ENCODE measurements at regions not wholly inside any gene's neighbourhood (a gene's known extent, or its start where the extent isn't known, plus 50 kb on each side); places are given as distances from the start of the nearest gene placed in this dataset.

DNA sequence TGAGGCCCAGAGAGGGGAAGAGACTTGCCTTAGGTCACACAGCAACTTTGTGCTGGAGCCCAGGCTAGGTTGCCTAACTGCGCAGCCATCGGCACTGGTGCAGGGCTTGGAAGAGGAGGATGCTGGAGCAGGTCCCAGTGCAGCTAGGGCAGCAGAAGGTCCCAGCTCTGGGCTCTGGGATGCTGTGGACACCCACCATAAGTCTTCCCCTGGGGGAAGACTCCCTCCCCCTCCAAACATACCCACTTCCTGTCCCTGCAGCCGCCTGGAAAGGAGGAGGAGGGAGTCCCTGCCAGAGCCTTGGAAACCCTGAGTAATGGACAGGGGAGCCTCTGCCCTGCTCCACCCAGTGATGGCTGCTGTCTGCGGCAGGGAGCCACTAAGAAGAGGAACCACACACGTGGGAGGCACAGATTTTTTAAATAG lies 93.6 kb downstream of the NCR2 start:
- peak; percentile 11 for DNase-seq (ENCODE audit: low spot score)

DNA sequence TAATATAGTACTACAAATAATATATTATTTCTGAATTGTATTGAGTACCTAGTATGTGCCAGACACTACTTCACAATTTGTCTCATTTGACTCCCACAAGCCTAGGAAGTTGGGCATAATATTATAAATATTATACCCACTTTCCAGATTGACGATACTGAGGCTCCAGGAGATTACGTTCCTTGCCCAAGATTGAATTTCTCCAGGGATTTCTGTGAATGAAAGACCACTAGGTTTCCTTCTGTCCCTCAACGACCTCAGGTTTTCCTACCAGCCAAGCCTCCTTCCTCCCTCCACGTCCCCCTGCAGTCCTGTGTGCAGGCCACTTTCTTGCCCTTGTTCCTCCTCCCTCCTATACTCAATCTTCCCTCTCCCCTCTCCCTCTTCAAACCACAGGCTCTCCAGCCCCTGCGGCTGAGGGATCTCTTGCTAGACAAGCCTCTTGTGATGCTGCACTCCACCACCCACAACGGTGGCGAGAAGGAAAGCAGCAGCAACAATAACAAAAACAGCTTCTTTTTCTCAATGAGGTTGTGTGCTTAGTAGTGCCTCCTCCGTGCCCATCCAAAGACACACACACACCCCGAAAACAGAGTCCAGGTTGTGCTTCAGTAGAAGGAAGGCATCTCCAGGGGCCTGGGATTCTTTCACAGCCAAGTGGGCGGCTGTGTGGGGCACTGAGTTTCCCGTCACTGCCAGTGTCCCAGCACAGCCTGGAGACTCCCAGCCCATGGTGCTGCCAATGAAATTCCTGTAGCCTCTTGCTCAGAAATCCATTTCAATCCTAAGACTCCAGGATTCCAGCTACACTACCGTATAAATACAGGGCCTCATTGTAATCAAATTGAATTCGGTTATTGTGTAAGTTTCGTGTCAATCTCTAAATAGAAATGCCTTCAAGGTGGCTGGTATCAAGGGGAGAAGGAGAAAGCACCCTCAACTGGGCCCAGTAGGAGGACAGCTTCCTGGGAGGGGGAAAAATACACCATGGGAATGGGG lies 94.4 kb downstream of the NCR2 start:
- DNase-seq (ENCODE audit: low spot score) = no peak

DNA sequence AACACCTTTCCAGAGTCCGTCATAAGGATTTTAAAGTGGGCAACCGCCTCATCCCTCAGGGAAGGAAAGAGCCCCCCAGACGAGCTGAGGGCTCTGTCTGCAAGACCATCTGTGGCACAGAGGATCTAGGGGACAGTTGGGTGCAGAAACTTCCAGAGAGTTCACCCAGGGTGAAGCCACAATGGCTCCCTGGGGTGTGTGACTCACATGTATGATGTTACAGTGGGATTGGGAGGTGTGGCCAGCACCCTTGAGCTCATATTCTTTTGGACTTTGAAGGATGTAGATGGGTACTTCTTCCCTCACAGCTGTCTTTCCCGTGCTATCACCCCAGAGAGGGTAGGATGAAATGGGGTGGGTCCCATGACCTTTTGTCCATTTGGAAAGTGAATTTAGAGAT lies 95.5 kb downstream of the NCR2 start:
- no peak for DNase-seq (ENCODE audit: low spot score)

DNA sequence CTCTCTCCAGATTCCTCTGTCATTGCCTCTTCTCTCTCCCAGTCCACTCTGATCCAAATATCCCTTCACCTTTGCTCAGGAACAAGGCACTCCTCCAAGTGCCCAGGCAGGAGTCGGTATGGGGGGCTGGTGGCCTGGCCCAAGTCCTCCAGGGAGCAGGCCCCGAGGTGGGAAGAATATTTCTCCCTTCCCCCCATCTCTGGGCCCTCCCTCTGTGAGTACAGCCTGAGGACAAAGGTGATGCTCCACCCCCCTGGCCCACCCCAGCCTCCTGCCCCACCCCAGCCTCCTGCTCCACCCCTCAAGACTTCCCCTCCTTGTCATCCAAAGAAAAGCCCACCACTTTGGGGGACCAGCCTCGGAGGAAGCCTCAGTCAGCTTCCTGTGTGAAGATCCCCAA lies 96.9 kb downstream of the NCR2 start:
- DNase-seq (ENCODE audit: low spot score) = no peak

DNA sequence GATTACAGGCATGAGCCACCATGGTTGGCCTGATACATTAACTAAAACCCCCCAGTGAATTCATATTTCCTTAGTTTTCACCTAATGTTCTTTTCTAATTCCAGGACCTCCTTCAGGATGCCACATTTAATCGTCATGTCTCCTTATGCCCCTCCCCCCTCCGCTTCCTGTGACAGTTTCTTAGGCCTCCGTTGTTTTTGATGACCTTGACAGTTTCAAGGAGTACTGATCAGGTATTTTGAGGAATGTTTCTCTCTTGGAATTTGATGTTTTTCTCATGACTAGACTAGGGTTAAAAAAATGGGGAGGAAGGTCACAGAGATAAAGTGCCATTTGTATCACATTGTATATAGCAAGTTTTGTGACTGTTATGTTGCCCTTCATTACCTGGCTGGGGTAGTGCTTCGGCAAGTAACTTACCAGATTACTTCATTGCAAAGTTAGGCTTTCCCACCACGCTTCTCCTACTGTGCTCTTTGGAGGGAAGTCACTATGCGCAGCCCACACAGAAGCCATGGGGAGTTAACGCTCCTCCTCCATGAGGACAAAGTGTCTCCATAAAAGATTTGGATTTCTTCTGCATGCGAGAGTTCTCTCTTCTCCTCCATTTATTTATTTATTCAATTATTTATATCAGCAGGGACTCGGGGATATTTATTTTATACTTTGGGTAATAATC lies 99.5 kb downstream of the NCR2 start:
- no peak for DNase-seq (ENCODE audit: low spot score)

DNA sequence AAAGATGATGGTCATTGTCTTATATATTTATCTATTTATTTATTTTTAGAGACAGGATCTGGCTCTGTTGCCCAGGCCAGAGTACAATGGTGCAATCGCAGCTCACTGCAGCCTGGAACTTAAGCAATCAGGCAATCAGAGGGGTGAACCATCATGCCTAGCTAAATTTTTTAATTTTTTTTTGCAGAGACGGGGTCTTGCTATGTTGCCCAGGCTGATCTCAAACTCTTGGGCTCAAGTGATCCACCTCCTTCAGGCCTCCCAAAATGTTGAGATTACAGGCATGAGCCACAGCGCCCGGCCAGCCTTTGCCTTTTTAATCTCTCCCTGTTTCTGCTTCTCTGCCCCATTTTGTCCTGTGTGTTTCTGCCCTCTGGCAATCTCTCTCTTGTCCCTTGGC lies 102.2 kb downstream of the NCR2 start:
- no peak for DNase-seq (ENCODE audit: low spot score)

DNA sequence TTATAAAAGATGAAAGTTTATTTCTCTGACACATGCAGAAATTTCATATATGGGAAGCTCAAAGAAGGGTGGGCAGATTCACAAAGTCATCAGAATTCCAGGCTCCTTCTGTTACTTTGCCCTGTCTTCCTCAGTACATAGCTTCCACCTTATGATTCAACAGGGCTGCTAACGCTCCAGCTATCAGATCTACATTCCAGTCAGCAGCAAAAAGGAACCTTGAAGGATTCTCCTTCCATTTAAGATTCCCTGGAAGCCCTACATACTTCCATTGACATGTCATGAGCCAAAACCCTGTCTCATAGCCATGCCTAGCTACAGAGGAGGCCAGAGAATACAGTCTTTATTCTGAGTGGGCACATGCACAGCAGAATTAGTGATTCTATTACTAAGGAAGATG lies 103.3 kb downstream of the NCR2 start:
- no peak for DNase-seq (ENCODE audit: low spot score)

DNA sequence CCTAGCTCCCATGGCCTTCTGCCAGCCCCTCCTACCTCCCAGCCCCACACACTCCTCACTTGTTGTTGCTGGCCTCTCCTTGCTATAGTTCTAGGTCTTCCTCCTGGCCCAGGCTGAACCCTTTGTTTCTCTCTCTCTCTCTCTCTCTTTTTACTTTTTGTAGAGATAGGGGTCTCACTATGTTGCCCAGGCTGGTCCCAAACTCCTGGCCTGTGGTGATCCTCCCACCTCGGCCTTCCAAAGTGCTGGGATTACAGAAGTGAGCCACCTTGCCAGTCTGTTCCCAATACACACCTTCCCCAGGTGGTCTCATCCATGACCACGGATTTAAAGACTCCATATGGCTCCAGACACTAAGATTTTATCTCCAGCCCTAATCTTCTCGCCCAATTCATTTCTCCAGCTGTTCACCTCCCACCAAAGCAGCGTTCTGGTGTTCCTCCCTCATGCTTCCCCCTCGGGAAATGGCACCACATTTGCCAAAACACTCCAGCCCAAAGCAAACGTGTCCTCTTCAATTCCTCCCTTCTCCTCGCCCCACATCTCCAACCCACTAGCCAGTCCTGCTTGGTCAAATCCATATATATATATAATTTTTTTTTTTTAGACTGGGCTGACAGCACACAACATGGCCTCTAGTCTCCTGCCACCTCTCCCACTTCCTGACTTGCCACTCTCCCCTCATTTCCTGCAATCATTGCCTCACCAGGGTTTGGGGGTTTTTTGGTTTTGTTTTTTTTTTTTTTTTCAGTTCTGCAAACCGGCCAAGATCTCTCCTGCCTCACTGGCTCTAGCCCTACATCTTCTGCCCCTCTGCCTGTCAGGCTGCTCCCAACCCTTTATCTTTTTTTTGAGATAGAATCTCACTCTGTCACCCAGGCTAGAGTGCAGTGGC lies 104.4 kb downstream of the NCR2 start:
- peak; percentile 15 for DNase-seq (ENCODE audit: low spot score)

DNA sequence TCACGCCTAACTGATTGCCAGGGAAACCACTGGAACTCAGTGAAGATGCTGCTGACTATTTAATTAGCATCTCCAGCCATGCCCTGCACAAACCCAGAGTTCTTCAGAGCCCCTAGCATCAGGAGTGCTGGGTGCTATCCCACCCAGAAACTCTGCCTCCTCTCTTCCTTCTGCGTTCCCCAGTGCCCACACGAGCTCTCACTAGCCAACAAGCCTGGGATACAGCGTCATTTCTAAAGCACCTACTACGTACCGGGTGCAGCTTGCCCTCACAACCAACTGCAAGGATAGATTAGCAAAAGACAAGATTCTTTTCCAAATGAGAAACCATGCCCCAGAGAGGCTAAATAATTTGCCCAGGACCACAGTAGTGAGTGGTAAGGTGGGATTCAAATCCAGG lies 105.2 kb upstream of the FOXP4 start:
- no peak for DNase-seq (ENCODE audit: low spot score)

DNA sequence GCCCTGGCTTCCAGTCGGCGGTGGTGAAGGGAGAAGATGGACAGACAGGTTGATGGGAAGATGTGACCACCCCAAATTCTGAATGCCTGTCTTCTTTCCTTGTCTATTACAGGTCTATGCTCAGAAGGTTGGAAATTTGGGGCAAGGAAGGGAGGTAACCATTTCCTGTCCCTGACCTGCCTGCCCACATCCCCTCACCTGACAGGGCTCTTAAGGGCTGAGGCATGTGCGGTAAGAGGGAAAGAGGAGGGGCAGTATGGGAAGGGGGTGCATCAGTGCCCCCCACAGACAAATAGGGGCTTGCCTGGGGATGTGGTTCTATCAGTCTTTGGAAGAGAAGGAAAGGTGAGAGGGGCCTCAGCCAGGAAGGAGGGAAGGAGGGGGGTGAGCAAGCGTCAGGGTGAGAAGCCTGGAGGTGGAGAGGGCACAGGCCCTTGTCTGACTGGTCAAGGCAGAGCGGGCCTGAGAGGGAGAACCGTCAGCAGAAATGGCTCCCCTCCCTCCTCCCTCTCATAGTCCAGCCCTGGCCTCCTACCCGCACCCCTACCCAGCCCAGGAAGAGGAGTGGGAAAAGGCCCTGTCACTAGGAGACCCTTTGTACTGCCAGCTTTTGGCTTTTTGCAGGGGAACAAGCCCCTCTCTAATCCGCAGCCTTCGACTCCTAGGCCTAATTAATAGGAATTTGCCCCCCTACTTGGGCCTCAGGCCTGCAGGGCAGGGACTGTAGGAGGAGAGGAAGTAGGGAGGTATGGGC lies 104.4 kb upstream of the FOXP4 start:
- DNase-seq (ENCODE audit: low spot score) = no peak

DNA sequence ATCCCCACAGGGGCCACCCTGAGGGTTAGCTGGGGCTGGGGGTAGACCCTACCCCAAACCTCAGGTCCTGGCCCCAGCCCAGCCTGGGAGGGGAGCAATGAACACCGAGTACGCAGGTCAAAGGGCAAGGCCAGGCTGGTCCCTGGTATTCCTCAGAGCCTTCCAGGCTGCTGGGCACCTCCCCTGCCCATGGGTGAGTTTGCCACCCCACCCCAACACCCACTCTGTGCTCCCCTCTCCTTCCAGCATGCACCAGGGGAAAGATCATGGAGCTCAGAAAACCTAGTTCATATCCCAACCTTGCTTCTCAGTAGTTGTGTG lies 103.9 kb upstream of the FOXP4 start:
- no peak for DNase-seq (ENCODE audit: low spot score)

DNA sequence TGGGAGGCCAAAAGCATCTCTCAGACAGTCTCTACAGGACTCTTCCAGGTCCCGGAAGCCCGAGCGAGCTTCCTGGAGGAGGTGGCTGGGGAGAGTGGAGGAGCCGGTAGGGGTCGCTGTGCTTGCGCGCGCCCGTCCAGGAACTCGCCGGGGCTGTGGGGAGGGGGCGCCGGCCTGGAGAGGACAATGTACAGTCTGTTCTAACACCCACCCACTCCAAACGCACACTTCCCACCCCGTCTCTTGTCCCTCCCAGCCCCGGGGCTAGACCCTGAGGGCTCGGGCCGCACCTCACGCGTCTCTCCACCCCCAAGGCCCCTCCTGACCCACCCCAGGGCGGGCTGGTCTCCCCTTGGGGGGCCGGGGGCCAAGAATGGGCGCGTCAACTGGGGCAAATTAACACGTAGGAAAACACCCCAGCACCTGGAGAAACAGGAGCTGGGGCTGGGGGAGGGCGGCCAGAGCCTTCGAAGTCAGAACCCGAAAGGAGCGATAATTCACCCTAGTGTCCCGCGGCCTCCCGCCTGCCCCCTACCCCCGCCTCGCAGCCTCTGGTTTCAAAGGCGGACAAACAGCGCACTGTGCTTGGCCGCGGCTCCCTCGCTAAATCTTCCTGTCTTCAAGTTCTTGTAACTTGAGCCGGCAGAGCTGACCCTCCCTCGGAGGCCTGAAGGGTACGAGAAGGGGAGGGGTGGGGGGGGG lies 103.2 kb upstream of the FOXP4 start:
- no peak for DNase-seq (ENCODE audit: low spot score)

DNA sequence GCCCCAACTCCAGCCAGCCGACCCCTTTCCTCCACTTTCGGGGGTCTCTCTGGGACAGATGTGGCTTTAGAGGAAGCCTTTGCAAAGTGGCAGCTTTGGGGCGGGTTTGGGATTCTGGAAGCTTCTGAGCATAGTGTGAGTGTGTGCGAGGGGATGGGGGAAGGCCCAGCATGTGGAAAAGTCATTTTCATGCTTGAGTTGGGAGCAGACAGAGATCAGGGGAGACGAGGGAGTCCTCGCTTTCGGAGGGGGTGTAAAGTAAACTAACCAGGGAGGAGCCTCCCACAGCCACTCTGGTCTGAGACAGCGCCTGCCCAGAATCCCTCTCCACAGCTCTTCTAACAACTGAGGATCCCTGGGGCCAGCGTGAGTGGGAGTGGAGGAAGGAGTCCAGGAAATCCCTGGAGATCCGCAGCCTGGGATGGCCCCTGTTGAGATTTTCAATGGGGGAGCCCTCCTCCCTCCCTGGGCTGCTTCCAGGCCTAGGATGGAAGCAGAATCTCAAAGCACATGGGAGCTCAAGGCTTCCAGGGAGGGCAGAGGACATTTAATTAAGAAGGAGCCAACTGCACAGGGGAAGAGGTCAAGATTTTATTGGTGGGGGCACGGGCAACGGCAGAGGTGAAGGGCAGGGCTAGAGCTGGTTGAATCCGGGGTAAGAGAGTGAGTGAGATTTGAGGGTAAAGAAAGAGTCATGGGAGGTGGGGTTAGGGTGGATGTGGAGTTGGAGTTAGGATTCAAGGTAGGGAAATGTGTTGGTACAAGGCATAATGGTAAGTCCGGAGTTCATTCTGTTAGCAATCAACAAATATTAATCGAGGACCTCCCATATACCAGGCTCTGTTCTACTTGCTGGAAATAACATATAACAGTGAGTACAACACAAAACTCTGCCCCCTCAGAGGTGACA lies 102.3 kb upstream of the FOXP4 start:
- DNase-seq (ENCODE audit: low spot score) = no peak

DNA sequence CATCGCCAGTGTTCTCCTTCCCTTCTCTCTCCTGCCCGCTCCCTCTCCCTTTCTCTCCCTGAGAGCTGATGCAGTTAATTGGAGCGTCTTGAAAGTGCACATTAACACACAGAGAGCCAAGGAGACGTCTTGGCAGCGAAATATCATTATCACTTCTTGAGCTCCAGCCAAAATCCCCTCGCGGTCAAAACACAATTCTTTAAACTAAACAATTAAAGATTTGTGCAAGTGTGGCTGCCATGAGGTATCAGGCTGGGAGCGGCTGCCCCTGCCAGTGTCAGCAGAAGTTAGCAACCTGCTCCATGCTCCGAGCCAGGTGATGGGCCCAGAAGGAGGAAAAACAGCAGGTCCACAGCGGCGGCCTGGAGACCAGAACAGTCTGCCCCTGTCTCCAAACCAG lies 100.9 kb upstream of the FOXP4 start:
- no peak for DNase-seq (ENCODE audit: low spot score)

DNA sequence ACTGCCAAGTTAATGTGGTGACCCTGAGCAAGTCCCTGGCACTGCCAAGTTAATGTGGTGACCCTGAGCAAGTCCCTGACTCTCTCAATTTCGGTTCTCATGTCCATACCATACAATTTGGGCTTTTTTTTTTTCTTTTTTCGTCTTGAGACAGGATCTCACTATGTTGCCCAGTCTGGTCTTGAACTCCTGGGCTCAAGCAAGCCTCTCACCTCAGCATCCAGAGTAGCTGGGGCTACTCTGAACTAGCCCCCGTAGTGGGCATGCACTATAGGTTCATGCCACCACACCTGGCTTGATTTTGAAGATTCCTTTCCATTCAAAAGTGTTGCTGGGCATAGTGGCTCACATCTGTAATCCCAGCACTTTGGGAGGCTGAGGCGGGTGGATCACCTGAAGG lies 100.0 kb upstream of the FOXP4 start:
- no peak for DNase-seq (ENCODE audit: low spot score)

DNA sequence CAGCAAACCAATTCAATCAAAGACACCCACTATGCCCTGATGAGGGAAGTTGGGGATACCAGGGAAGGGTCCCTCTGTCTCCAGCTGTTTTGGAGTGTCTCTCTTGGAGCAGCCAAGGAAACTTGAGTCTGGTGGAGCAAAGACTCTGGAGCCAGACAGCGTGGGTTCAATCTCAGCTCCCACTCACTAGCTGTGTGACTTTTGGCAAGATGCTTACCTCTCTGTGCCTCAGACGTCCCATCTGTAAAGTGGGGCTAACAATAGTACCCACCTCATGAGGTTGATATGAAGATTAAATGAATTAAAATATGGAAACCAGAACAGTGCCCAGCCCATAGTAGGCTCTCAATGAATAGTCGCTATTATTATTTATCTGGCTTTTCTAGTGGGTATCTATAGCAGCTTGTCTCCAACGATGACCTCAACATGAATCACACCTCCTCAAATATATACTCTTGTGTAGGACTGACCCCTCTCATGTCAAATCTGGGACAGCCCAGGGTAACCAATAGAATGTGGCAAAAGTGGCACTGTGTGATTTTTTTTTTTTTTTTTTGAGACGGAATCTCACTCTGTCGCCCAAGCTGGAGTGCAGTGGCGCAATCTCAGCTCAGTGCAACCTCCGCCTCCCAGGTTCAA lies 99.2 kb upstream of the FOXP4 start:
- DNase-seq (ENCODE audit: low spot score) = no peak

DNA sequence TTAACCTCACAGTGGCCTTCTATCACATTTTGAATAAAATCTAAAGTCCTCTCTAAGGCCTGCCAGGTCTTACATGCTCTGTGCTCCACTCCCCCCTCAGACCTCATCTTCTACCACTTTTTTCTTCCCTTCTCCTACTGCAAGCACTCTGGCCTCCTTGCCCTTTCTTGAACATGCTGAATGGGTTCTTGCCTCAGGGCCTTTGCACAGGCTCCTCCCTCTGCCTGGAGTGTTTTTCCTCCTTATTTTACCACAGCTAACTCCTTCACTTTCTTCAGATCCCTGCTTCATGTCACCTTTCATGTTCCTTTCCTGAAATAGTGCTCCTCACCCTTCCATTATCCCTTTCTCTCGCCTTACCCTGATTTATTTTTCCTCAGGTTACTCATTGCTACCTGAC lies 97.9 kb upstream of the FOXP4 start:
- no peak for DNase-seq (ENCODE audit: low spot score)

DNA sequence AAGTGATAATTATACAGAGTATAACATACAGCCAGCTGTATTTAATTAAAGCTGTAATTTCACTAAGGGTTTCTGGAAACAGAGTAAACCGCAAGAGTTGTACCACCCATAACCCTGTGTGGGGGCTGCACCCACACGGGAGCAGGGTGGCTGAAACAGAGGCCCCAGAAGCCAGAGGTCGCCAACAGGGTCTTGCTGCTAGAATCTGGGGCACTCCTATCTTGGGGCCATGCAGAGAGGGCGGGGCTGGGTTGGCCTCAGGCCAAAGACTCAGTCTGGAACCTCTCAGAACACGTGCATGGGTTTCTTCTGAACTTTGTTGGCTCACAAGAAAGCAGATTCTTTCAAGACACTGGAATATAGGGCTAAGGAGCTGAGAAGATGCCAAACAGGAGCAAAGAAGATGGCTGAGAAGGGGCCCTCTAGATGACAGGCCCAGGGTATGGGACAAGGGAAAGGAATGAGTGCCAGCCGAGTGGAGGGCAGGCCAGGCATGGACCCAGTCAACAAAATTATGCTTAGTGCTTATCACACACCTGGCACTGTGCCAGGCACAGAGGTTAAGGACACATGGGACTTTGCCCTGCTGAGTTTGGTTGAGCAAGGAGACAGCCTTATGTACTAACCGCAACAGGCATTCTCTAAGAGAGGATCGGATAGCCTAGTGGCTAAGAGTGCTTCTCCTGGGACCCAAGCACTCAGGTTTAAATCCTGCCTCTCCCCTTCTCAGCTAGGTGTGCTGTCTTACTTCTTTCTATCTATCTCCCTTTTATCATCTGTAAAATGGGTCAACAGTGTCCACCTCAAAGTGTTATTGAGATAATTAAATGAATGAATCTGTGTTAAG lies 96.6 kb upstream of the FOXP4 start:
- no peak for DNase-seq (ENCODE audit: low spot score)

DNA sequence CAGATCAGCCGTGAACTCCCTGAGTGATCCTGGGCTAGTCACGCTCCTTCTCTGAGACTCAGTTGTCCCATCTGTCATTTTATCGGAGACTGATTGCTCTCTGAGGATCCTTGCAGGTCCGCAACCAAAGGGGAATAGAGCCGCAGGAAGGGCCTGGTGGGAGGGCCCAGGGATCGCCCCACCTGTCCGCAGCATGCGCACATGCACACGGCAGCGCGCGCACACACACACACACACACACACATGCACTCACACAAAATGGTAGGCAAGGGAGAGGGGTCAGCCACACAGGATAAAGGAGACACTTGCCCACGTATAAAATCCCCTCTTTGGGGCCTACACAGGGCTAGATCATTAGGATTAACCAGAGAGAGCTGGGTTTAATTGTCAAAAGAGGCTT lies 95.6 kb upstream of the FOXP4 start:
- DNase-seq (ENCODE audit: low spot score) = no peak

Measured in activated CD4-positive, alpha-beta T cell treated with anti-CD3 and anti-CD28 coated beads, Interleukin-2, Interleukin-4, amounts not matched to agents 100 ng/mL and 50 ng/mL, durations not matched to agents 16 hours and 8 hours (primary cell).